K562 (cell line): ENCODE measurements at regions not wholly inside any gene's neighbourhood (a gene's known extent, or its start where the extent isn't known, plus 50 kb on each side); places are given as distances from the start of the nearest gene placed in this dataset.

ENCODE experiments used
- ATAC-seq: fragments of 200-7000 bp; cut with Tn5 transposase; 3 replicates; pipeline ENCODE4 v1.9.1; 2020; ENCODE audit warnings: moderate library complexity
- BruUV-seq: library from RNA; stranded (reverse); fragments of 400-500 nt; replicated peaks from 2 replicates; lab custom pipeline; 2021; lab: Mats Ljungman, UMichigan
- CTCF ChIA-PET: fragments of 300-600 bp; formaldehyde crosslinking; extraction: SDS; loops from one replicate; lab custom pipeline; 2021; ENCODE audit warnings: low intra/inter-chr PET ratio; lab: Yijun Ruan, JAX
- POLR2A ChIA-PET: fragments of 300-600, 350-650 bp; sonication (Branson Sonifier 250); formaldehyde crosslinking; extraction: SDS; loops from one replicate; lab custom pipeline; 2021; ENCODE audit warnings: antibody characterized with exemption, inconsistent platforms; lab: Yijun Ruan, JAX
- DNase-seq, 4 experiments: peaks; one replicate each; pipeline versions ENCODE4 v3.0.0 to v3.0.0-alpha.2; 2011 to 2018; ENCODE audit warnings: low spot score in 3 of 4, mixed read lengths in 3 of 4; ENCODE audit errors: extremely low read depth in 1 of 4
- FAIRE-seq: peaks from 2 replicates; lab custom pipeline; 2011; peaks lifted over from hg19 to GRCh38; lab: Jason Lieb, UNC
- H2AFZ ChIP-seq: 2 replicates; pipeline ENCODE4 v1.6.0; 2011; ENCODE audit warnings: low read depth, low read length, control low read depth, inconsistent platforms
- H3K27ac ChIP-seq: fragments of 200-600 bp; 3 replicates; pipeline ENCODE4 v1.8.0; 2011; ENCODE audit warnings: low read depth, mild to moderate bottlenecking, control low read depth, inconsistent platforms, low read length, moderate library complexity, mixed read lengths; ENCODE audit errors: extremely low read depth
- H3K27me3 ChIP-seq, 2 experiments: fragments of 300-600 bp in 1 of 2; 2 replicates in 1 of 2; 3 replicates in 1 of 2; pipeline versions ENCODE4 v1.6.0 to v1.8.0; 2011; ENCODE audit warnings: inconsistent platforms in 2 of 2, low read length in 2 of 2, mild to moderate bottlenecking in 1 of 2, mixed read lengths in 1 of 2, moderate library complexity in 1 of 2; ENCODE audit not compliant: control insufficient read depth in 2 of 2, insufficient read depth in 2 of 2
- H3K36me3 ChIP-seq: fragments of 300-600 bp; 3 replicates; pipeline ENCODE4 v1.8.0; 2011; ENCODE audit warnings: mild to moderate bottlenecking, low read length, inconsistent platforms; ENCODE audit not compliant: control insufficient read depth, insufficient read depth
- H3K4me1 ChIP-seq, 2 experiments: fragments of 200-600 bp in 1 of 2; replicated peaks in 1 of 2; 2 replicates in 1 of 2; 3 replicates in 1 of 2; pipeline versions ENCODE4 v1.5.1 to v1.8.0; 2011; ENCODE audit warnings: inconsistent platforms in 2 of 2, low read length in 2 of 2, mild to moderate bottlenecking in 1 of 2, mixed read lengths in 1 of 2, moderate library complexity in 1 of 2; ENCODE audit not compliant: control insufficient read depth in 2 of 2, insufficient read depth in 2 of 2
- H3K4me2 ChIP-seq: 2 replicates; pipeline ENCODE4 v1.6.1; 2011; ENCODE audit warnings: low read length, control low read depth, inconsistent platforms, mixed read lengths; ENCODE audit not compliant: insufficient read depth
- H3K4me3 ChIP-seq: fragments of 200-600 bp; sonication (generic), shearing (Covaris generic); 2 replicates; pipeline ENCODE4 v1.5.1; 2016; ENCODE audit warnings: control low read depth, inconsistent platforms
- H3K79me2 ChIP-seq: fragments of 200-600 bp; 3 replicates; pipeline ENCODE4 v1.8.0; 2011; ENCODE audit warnings: low read length, inconsistent platforms; ENCODE audit not compliant: control insufficient read depth, insufficient read depth
- H3K9ac ChIP-seq, 2 experiments: 2 replicates each; pipeline versions ENCODE4 v1.6.0 to v1.6.1; 2011; ENCODE audit warnings: low read depth in 2 of 2, low read length in 2 of 2, control low read depth in 1 of 2, inconsistent platforms in 1 of 2, mild to moderate bottlenecking in 1 of 2, mixed read lengths in 1 of 2; ENCODE audit not compliant: insufficient read depth in 1 of 2
- H3K9me1 ChIP-seq: one replicate; pipeline ENCODE4 v1.6.0; 2011; ENCODE audit warnings: inconsistent platforms, mild to moderate bottlenecking, low read length, moderate library complexity; ENCODE audit not compliant: control insufficient read depth, insufficient read depth
- H3K9me3 ChIP-seq: replicated peaks from 2 replicates; pipeline ENCODE4 v1.5.1; 2011; ENCODE audit warnings: low read depth, low read length, inconsistent platforms; ENCODE audit not compliant: control insufficient read depth, insufficient read depth
- H4K20me1 ChIP-seq: replicated peaks from 2 replicates; pipeline ENCODE4 v1.6.1; 2011; ENCODE audit warnings: low read length, inconsistent platforms, mixed read lengths; ENCODE audit not compliant: control insufficient read depth, insufficient read depth
- DEAF1 ChIP-seq: fragments of 450-650 bp; formaldehyde crosslinking; IDR thresholded peaks from 2 replicates; pipeline ENCODE4 v1.4.0; 2020; ENCODE audit warnings: mild to moderate bottlenecking, moderate library complexity
- FOXJ2 ChIP-seq: fragments of 200-800 bp; sonication (Bioruptor generic); IDR thresholded peaks from 2 replicates; pipeline ENCODE4 v1.6.1; 2016; ENCODE audit warnings: missing genetic modification characterization, missing compliant biosample characterization
- HDAC1 ChIP-seq, 2 experiments: fragments of 450-650 bp; IDR thresholded peaks; 2 replicates each; pipeline ENCODE4 v1.6.1; 2016 to 2017; ENCODE audit warnings: inconsistent platforms in 1 of 2, mild to moderate bottlenecking in 1 of 2, moderate library complexity in 1 of 2
- HNRNPH1 ChIP-seq: fragments of 200-400 bp; formaldehyde crosslinking; optimal IDR thresholded peaks from 2 replicates; pipeline ENCODE3; 2017; ENCODE audit warnings: low read depth, mild to moderate bottlenecking, low read length, moderate library complexity
- KLF10 ChIP-seq: fragments of 250-450 bp; sonication (Bioruptor Pico); IDR thresholded peaks from 2 replicates; pipeline ENCODE4 v1.6.1; 2021; ENCODE audit warnings: matching md5 sums
- MITF ChIP-seq: IDR thresholded peaks from 2 replicates; pipeline ENCODE4 v1.6.1; 2014; ENCODE audit warnings: antibody characterized with exemption
- RNF2 ChIP-seq: sonication (generic); IDR thresholded peaks from 2 replicates; pipeline ENCODE4 v1.6.1; 2016
- XRCC5 ChIP-seq: fragments of 200-400 bp; formaldehyde crosslinking; IDR thresholded peaks from 2 replicates; pipeline ENCODE4 v1.6.1; 2017; ENCODE audit warnings: low read depth, mild to moderate bottlenecking, low read length
- ZBTB11 ChIP-seq, 3 experiments: fragments of 200-800 bp in 1 of 3; fragments of 250-450 bp in 1 of 3; fragments of 450-650 bp in 1 of 3; sonication (Bioruptor Pico) in 1 of 3; sonication (Bioruptor generic) in 1 of 3; formaldehyde crosslinking in 1 of 3; IDR thresholded peaks; 2 replicates each; pipeline versions ENCODE4 v1.6.1 to v1.8.0; 2016 to 2022; ENCODE audit warnings: mild to moderate bottlenecking in 2 of 3, missing genetic modification characterization in 2 of 3, missing compliant biosample characterization in 1 of 3, moderate library complexity in 1 of 3
- ZNF124 ChIP-seq: sonication (generic); formaldehyde crosslinking; IDR thresholded peaks from 2 replicates; pipeline ENCODE4 v1.8.1; 2022; ENCODE audit warnings: missing genetic modification reagents
- ZNF197 ChIP-seq: fragments of 200-800 bp; sonication (Bioruptor generic); IDR thresholded peaks from 2 replicates; pipeline ENCODE4 v1.6.1; 2016; ENCODE audit warnings: low read depth, missing genetic modification characterization, missing compliant biosample characterization
- ZNF277 ChIP-seq: fragments of 250-450 bp; sonication (Bioruptor Pico); IDR thresholded peaks from 2 replicates; pipeline ENCODE4 v1.8.0; 2022; ENCODE audit warnings: inconsistent platforms, mild to moderate bottlenecking, moderate library complexity, borderline replicate concordance
- ZNF57 ChIP-seq: fragments of 450-650 bp; formaldehyde crosslinking; IDR thresholded peaks from 2 replicates; pipeline ENCODE4 v1.4.0; 2020; ENCODE audit warnings: mild to moderate bottlenecking, moderate library complexity
- ZNF785 ChIP-seq: fragments of 250-450 bp; sonication (Bioruptor Pico); IDR thresholded peaks from 2 replicates; pipeline ENCODE4 v1.4.0; 2020; ENCODE audit warnings: mild to moderate bottlenecking
- WGBS: fragments of 100-300 bp; shearing (Covaris generic); methylation state at CpG from one replicate; pipeline ENCODE4 v1.1.6; 2016; ENCODE audit warnings: low coverage, mixed read lengths; ENCODE audit not compliant: insufficient coverage; ENCODE audit errors: missing lambda C conversion rate; 5-methylcytosine and 5-hydroxymethylcytosine counted together
- in situ Hi-C: fragments of 300-500 bp; cut with MboI; formaldehyde crosslinking; loops from 4 replicates; pipeline ENCODE4 v1.15.0; 2018; ENCODE audit warnings: inconsistent platforms, mixed read lengths
- intact Hi-C: fragments of 100-400 bp; cut with micrococcal nuclease; formaldehyde crosslinking; loops from 2 replicates; pipeline ENCODE4 v1.14.2; 2022

- in situ Hi-C loops, result no loop called here
- 1% methylated on average over 5 of the region's 5 CpGs for WGBS
- no peaks in the 10 kb centered on the region for H3K79me2 ChIP-seq
- no peaks in the 10 kb centered on the region for H4K20me1 ChIP-seq
- no peak overlapping the region for H3K9ac ChIP-seq
- no peaks in the 10 kb centered on the region for H3K9me1 ChIP-seq
- intact Hi-C loops, result no loop called here
- CTCF ChIA-PET, result no interaction called here
- no peaks in the 10 kb centered on the region for H3K27me3 ChIP-seq
- no peak for FAIRE-seq
- H3K4me1 ChIP-seq, result no peaks in the 10 kb centered on the region
- H3K36me3 ChIP-seq, result no peaks in the 10 kb centered on the region
- DNase-seq, result no peak
- H3K4me3 ChIP-seq, result no peak overlapping the region
- ATAC-seq, result no peak
- H3K4me2 ChIP-seq, result no peak overlapping the region
- H3K9me3 ChIP-seq, result no peaks in the 10 kb centered on the region
- H3K27ac ChIP-seq, result no peak overlapping the region
- no TSS peak for BruUV-seq
- H2AFZ ChIP-seq, result no peak overlapping the region
- POLR2A ChIA-PET, result no interaction called here
- TF ChIP-seq ZNF785 (CRISPR knock-in tag), result no peak
- TF ChIP-seq ZNF277, result no peak
- no peak for TF ChIP-seq HNRNPH1
- no peak for TF ChIP-seq HDAC1 (IDR thresholded peaks at IDR 0.05)
- TF ChIP-seq ZNF124 (CRISPR knock-in tag), result no peak
- TF ChIP-seq ZNF57 (CRISPR knock-in tag), result no peak
- TF ChIP-seq ZNF197 (CRISPR knock-in tag), result no peak
- TF ChIP-seq FOXJ2 (tag), result no peak
- TF ChIP-seq DEAF1 (CRISPR knock-in tag), result no peak
- no peak for TF ChIP-seq KLF10 (CRISPR knock-in tag)
- no peak for TF ChIP-seq MITF
- TF ChIP-seq ZBTB11 (CRISPR knock-in tag; IDR thresholded peaks at IDR 0.05), result no peak
- no peak for TF ChIP-seq RNF2
- no peak for TF ChIP-seq XRCC5
Measured at GRCh38 chr2:6081955-6082624, 389.9 kb downstream of the SOX11 start.
